ENCODE measurements at regions not wholly inside any gene's neighbourhood (a gene's known extent, or its start where the extent isn't known, plus 50 kb on each side); places are given as distances from the start of the nearest gene placed in this dataset.
"Not testable (repeated sequence)": the region's sequence is repeated elsewhere in the genome, so short reads cannot be mapped to it uniquely, and the experiment has no call there.

DNA sequence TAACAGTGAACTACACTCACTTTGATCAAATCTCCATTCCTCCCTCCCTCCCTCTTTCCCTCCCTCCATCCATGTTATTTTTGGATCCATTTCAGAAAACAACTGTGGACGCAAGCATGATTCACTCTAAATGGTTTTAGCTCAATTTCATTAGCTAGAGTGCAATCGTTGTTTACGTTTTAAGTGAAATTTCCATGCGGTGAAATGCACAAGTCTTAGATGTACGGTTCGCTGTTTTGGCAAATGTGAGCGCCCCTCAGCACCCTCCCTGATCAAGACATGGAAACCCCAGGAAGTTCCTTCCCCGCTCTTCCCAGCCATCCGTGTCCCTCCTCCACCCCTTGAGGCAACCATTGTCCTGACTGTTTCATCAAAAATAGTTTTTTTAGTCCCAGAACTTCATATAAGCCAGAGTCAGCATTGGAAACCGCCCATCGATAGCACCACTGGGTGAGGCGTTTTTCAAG is 206.3 kb downstream of the NPIPB11 start:
- H3K36me3 ChIP-seq (ENCODE audit: insufficient read depth, low read length); H3K9me3 ChIP-seq (replicated peaks; ENCODE audit: low read length); H3K4me1 ChIP-seq (ENCODE audit: control insufficient read depth, insufficient read depth, low read length); H3K4me3 ChIP-seq (ENCODE audit: low read length); H3K4me2 ChIP-seq (ENCODE audit: low read length); H3K9ac ChIP-seq (ENCODE audit: low read depth, low read length): not testable (repeated sequence)
- H3K27me3 ChIP-seq (ENCODE audit: control insufficient read depth, insufficient read depth, low read length): peaks cover 20% of the 10 kb centered on the region

DNA sequence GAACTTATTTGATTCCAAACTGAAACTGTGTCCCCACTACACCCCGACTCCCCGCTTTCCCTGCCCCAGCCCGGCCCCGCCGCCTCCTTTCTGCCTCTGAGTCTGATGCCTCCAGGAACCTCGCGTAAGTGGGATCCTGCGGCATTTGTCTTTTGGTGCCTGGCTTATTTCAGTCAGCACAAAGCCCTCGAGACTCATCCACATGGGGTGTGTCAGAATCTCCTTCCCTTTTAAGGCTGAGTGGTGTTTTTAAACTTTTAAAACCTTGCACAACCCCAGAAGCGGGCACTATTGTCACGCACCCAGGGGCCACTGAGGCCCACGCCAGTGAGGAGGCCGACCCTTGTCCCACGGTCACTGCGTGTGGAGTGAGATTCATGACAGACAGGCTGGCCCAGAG is 206.9 kb downstream of the NPIPB11 start:
- not testable (repeated sequence) for H3K9me3 ChIP-seq (replicated peaks; ENCODE audit: low read length); H3K36me3 ChIP-seq (ENCODE audit: insufficient read depth, low read length); H3K4me1 ChIP-seq (ENCODE audit: control insufficient read depth, insufficient read depth, low read length); H3K9ac ChIP-seq (ENCODE audit: low read depth, low read length); H3K4me3 ChIP-seq (ENCODE audit: low read length)
- H3K27me3 ChIP-seq (ENCODE audit: control insufficient read depth, insufficient read depth, low read length): peaks cover 22% of the 10 kb centered on the region
- peak overlapping the region; percentile 37 for H3K4me2 ChIP-seq (ENCODE audit: low read length)

DNA sequence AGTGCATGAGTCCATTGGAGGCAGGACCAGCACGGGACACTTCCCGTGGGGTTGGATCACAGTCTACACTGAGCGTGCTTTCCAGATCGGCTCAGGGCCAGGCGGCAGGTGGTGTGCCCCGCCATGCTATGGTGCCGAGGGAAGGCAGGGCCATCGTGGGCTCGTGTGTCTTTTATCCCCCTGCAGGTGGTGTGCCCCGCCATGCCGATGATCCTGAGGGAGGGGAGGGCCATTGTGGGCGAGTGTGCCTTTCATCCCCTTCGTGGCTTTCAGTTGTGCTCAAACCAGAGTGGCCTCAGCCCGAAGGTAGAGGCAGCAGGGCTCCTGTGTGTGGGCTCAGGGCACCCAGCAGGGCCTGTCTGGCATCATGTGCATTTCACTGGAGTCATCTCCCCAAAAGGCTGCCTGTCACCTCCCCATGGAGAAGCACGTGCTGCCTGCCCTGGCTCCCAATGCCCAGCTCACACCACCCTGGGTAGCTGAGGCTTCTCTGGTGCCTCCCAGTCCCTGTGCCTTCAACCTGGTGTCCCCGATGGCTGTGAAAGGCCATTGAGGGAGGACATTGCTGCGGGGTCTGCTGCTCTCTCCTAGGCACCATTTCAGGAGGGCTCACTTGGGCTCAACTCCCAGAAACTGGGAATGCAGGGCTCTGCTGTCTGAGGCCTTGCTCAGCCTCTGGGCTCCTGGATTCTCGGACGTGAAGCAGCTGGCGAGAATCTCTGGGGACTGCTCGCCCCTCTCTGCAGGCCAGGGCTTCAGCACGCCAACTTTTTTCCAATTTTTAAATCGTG is 207.6 kb downstream of the NPIPB11 start:
- no peak overlapping the region for H3K4me3 ChIP-seq (ENCODE audit: low read length)
- no peaks in the 10 kb centered on the region for H3K9me3 ChIP-seq (replicated peaks; ENCODE audit: low read length)
- no peak overlapping the region for H3K9ac ChIP-seq (ENCODE audit: low read depth, low read length)
- no peaks in the 10 kb centered on the region for H3K4me1 ChIP-seq (ENCODE audit: control insufficient read depth, insufficient read depth, low read length)
- peaks cover 22% of the 10 kb centered on the region for H3K27me3 ChIP-seq (ENCODE audit: control insufficient read depth, insufficient read depth, low read length)
- no peak overlapping the region for H3K4me2 ChIP-seq (ENCODE audit: low read length)
- no peaks in the 10 kb centered on the region for H3K36me3 ChIP-seq (ENCODE audit: insufficient read depth, low read length)

DNA sequence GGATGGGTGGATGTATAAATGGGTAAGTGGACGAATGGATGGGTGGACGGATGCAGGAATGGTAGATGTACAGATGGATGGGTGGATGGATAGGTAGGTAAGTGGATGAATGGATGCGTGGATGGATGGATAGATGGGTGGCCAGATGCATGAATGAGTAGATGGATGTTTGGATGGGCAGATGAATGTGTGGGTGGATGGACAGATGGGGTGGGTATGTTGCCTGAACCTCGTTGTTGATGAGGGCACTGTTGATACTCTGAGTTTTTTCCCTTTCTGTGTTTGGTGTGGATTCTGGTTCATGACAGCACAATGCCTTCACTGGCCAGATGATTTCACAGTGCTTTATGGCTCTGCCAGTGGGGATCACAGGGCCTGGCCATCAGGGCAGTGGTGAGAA is 208.3 kb downstream of the NPIPB11 start:
- Histone ChIP-seq H3K9ac (ENCODE audit: low read depth, low read length) (no peak overlapping the region), H3K4me2 (ENCODE audit: low read length) (no peak overlapping the region), H3K4me1 (ENCODE audit: control insufficient read depth, insufficient read depth, low read length) (no peaks in the 10 kb centered on the region), H3K4me3 (ENCODE audit: low read length) (no peak overlapping the region), H3K36me3 (ENCODE audit: insufficient read depth, low read length) (no peaks in the 10 kb centered on the region), H3K27me3 (ENCODE audit: control insufficient read depth, insufficient read depth, low read length) (peaks cover 20% of the 10 kb centered on the region), H3K9me3 (replicated peaks; ENCODE audit: low read length) (no peaks in the 10 kb centered on the region)

DNA sequence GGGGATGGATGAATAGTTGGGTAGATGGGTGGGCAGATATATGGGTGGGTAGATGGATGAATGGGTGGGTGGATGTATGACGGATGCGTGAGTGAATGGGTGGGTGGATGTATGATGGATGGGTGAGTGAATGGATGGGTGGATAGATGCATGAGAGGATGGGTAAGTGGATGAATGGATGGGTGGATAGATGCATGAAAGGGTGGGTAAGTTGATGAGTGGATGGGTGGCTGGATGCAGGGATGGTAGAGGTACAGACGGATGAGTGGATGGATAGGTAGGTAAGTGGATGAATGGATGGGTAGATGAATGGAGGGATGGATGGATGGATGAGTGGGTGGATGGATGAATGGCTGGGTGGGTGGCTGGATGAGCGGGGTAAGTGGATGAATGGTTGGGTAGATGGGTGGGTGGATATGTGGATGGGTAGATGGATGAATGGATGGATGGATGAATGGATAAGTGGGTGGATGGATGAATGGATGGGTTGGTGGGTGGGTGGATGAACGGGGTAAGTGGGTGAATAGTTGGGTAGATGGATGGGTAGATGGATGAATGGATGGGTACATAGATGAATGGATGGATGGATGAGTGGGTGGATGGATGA is 208.9 kb downstream of the NPIPB11 start:
- H3K4me1 ChIP-seq (ENCODE audit: control insufficient read depth, insufficient read depth, low read length); H3K36me3 ChIP-seq (ENCODE audit: insufficient read depth, low read length); H3K4me2 ChIP-seq (ENCODE audit: low read length); H3K9me3 ChIP-seq (replicated peaks; ENCODE audit: low read length); H3K9ac ChIP-seq (ENCODE audit: low read depth, low read length); H3K4me3 ChIP-seq (ENCODE audit: low read length): not testable (repeated sequence)
- peaks cover 18% of the 10 kb centered on the region for H3K27me3 ChIP-seq (ENCODE audit: control insufficient read depth, insufficient read depth, low read length)

DNA sequence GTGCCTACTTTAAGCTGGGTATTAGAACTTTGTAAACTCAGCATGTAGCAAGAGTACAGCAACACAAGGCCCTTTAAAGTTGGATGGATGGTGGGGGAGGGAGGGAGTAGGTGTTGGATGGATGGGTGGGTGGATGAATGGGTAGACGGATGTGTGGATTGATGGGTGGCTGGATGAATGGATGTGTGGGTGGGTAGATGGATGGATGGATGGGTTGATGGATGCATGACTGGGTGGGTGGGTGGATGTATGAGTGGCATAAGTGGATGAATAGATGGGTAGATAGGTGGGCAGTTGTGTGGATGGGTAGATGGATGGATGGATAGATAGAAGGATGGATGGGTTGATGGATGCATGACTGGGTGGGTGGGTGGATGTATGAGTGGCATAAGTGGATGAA is 209.8 kb downstream of the NPIPB11 start:
- H3K4me2 ChIP-seq (ENCODE audit: low read length); H3K36me3 ChIP-seq (ENCODE audit: insufficient read depth, low read length); H3K4me3 ChIP-seq (ENCODE audit: low read length); H3K9ac ChIP-seq (ENCODE audit: low read depth, low read length); H3K9me3 ChIP-seq (replicated peaks; ENCODE audit: low read length); H3K4me1 ChIP-seq (ENCODE audit: control insufficient read depth, insufficient read depth, low read length): not testable (repeated sequence)
- H3K27me3 ChIP-seq (ENCODE audit: control insufficient read depth, insufficient read depth, low read length): peaks cover 14% of the 10 kb centered on the region

DNA sequence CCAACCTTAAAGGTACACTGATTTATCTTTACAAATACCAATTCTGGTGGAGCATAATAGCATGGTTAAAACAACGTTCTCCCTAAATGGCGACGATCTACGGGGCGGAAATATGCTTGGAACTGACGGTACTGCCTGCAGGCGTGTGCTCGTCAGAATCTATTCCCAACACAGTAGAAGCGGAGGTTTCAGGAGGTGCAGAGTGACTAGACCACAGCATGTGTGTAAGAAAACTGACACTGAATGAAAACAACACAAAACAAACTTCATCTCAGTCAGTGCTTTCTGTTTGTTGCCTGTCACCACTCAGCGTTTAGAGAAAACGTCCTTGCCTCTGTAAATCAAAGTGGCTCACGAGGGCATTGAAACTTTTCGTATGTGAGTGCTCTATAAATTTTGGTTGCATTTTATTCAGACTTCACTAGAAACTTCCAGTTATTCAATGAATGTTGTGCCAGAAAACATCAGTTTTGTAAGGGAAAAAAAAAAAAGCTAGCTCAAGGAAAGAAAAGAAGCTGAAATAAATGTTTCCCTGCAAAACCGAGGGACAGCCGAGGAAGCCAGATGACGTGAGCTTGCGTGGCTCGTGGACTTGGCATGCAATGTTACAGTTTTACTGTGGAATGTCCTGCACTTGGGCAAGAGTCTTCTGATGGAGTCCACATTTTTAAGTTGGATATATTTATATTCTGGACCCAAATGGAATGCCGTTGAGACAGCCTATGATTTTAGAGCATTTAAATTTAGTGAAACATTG is 210.4 kb downstream of the LAT start:
- not testable (repeated sequence) for H3K9ac ChIP-seq (ENCODE audit: low read depth, low read length); H3K36me3 ChIP-seq (ENCODE audit: insufficient read depth, low read length); H3K4me1 ChIP-seq (ENCODE audit: control insufficient read depth, insufficient read depth, low read length); H3K9me3 ChIP-seq (replicated peaks; ENCODE audit: low read length); H3K4me2 ChIP-seq (ENCODE audit: low read length); H3K4me3 ChIP-seq (ENCODE audit: low read length)
- H3K27me3 ChIP-seq (ENCODE audit: control insufficient read depth, insufficient read depth, low read length): peaks cover 14% of the 10 kb centered on the region

DNA sequence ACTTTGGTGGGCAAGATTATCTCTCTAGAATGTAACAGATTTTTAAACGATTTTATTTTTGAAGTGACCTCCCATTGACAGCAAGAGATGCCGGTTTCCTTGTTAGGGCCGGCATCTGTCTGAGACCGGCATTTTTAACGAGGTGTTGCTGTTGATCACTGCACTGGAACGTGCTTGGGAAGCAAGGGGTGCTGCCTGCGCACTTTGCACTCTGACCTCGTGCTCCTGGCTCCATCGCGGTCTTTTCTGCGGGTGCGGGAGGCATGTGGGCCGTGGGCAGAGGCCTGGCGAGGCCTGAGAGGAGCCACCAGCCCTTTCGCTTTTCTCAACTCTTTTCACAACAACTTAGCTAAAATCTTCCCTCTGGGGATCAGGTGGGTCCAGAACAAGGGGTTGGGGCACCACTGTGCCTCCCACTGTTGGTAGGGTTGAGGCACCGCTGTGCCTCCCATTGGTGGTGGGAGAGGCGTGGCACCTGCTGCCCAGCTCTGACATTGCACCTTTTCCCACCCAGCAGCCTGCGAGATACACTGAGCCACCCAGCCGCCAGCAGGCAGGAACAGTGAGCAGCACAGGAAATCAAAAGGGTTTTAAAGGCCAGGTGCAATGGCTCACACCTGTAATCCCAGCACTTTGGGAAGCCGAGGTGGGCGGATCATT is 209.5 kb downstream of the LAT start:
- not testable (repeated sequence) for H3K9me3 ChIP-seq (replicated peaks; ENCODE audit: low read length); H3K36me3 ChIP-seq (ENCODE audit: insufficient read depth, low read length); H3K4me1 ChIP-seq (ENCODE audit: control insufficient read depth, insufficient read depth, low read length); H3K4me3 ChIP-seq (ENCODE audit: low read length); H3K4me2 ChIP-seq (ENCODE audit: low read length); H3K9ac ChIP-seq (ENCODE audit: low read depth, low read length)
- peaks cover 14% of the 10 kb centered on the region for H3K27me3 ChIP-seq (ENCODE audit: control insufficient read depth, insufficient read depth, low read length)

DNA sequence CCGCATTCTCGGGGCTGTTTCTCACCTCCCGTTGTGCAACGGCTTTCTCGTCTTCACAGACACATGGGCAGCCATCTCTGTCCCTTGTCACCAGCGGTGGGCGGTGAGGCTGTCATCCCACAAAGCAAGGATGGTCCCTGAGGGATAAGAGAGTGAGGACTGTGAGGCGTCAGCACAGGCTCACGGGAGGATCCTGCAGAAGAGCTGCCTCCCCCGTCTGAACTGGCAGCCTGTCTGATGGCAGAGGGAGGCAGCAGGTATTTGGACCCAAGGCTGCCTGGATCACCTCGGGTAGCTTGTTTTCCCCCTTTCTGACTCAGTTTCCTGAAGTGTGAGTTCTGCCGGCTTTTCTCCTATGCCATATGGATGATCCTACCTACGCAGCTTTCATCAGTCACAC is 208.8 kb downstream of the LAT start:
- not testable (repeated sequence) for H3K4me1 ChIP-seq (ENCODE audit: control insufficient read depth, insufficient read depth, low read length); H3K4me3 ChIP-seq (ENCODE audit: low read length); H3K27me3 ChIP-seq (ENCODE audit: control insufficient read depth, insufficient read depth, low read length); H3K9me3 ChIP-seq (replicated peaks; ENCODE audit: low read length); H3K9ac ChIP-seq (ENCODE audit: low read depth, low read length); H3K36me3 ChIP-seq (ENCODE audit: insufficient read depth, low read length); H3K4me2 ChIP-seq (ENCODE audit: low read length)

DNA sequence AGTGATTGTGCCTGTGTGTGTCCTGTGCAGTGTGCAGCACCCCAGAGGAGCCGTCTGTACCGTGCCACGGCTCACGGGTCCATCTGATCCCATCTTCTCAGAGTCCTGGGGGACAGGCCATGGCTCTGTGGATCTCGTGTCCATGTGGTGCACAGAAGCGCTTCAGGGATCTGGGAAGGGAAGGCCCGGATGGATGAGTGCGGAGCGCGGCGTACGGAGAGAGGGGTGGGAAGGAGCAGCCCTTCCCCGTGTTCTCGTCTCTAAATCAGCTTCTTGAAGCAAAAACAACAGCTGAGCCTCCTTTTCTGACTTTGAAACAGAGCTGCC is 208.4 kb downstream of the LAT start:
- H3K36me3 ChIP-seq (ENCODE audit: insufficient read depth, low read length); H3K4me2 ChIP-seq (ENCODE audit: low read length); H3K9me3 ChIP-seq (replicated peaks; ENCODE audit: low read length); H3K9ac ChIP-seq (ENCODE audit: low read depth, low read length); H3K27me3 ChIP-seq (ENCODE audit: control insufficient read depth, insufficient read depth, low read length); H3K4me1 ChIP-seq (ENCODE audit: control insufficient read depth, insufficient read depth, low read length); H3K4me3 ChIP-seq (ENCODE audit: low read length): not testable (repeated sequence)

DNA sequence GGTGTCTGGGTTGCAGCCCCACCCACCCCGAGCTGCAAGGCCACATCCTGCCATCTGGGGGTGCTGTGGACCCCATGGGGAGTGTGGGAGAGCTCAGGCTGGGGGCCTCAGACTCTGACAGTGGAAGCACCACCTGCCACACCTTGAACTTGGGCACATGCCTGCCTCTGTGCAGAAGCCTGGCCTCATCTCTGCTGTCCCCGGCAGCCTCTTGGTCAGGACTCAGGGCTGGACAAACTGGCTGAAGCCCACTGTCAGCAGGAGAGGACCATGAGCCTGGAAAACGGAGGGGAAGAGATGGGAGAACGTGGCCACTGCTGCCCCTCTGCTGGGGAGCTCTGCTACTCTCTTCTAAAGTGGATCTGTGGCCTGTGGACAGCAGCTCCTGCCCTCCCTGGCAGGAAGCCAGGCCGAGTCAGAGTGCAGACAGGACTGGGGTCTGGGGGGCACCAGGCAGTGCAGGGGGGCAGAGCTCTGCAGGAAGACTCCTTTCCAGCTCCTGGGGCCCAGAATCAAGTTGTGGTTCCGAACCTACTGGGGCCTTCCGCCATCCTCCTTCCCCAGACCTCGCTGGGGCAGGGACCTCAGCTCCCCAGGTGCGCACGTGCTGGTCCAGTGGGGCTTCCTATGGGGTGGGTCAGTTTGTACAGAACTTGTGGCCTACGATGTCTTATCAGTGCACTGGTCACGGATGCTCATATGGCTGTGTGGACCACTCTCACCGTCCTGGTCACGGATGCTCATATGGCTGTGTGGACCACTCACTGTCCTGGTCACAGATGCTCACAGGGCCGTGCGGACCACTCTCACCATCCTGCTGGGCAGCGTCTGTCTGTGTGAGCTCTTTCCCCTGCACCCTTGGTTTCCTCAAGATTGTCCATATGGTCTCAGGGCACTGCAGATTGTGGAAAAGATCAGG is 207.7 kb downstream of the LAT start:
- no peak overlapping the region for H3K4me3 ChIP-seq (ENCODE audit: low read length)
- no peak overlapping the region for H3K4me2 ChIP-seq (ENCODE audit: low read length)
- H3K36me3 ChIP-seq (ENCODE audit: insufficient read depth, low read length): no peaks in the 10 kb centered on the region
- H3K27me3 ChIP-seq (ENCODE audit: control insufficient read depth, insufficient read depth, low read length): peaks cover 4% of the 10 kb centered on the region
- no peaks in the 10 kb centered on the region for H3K9me3 ChIP-seq (replicated peaks; ENCODE audit: low read length)
- no peaks in the 10 kb centered on the region for H3K4me1 ChIP-seq (ENCODE audit: control insufficient read depth, insufficient read depth, low read length)
- H3K9ac ChIP-seq (ENCODE audit: low read depth, low read length): no peak overlapping the region
